ENCODE measurements at regions not wholly inside any gene's neighbourhood (a gene's known extent, or its start where the extent isn't known, plus 50 kb on each side); places are given as distances from the start of the nearest gene placed in this dataset.

GRCh38 chr14:62455446-62455845 is 589.8 kb downstream of the KCNH5 start:
- H3K4me1 ChIP-seq (ENCODE audit: insufficient read depth), result no peaks in the 10 kb centered on the region
- H3K36me3 ChIP-seq (replicated peaks; ENCODE audit: insufficient read depth, low read depth), result no peaks in the 10 kb centered on the region
- H3K27ac ChIP-seq, result no peak overlapping the region
- TF ChIP-seq EZH2 (IDR thresholded peaks at IDR 0.05; ENCODE audit: borderline replicate concordance), result no peak
- no peak for TF ChIP-seq CTCF (IDR thresholded peaks at IDR 0.05; ENCODE audit: poor library complexity)
- TF ChIP-seq EZH2phosphoT487 (IDR thresholded peaks at IDR 0.05; ENCODE audit: low read depth, severe bottlenecking, unreplicated experiment), result no peak
- no peaks in the 10 kb centered on the region for H3K9me2 ChIP-seq (replicated peaks; ENCODE audit: insufficient read depth)
- no peak overlapping the region for H3K4me3 ChIP-seq
- no peaks in the 10 kb centered on the region for H3K79me2 ChIP-seq
- no peaks in the 10 kb centered on the region for H3K27me3 ChIP-seq
- no peak for DNase-seq (ENCODE audit: low spot score)
- WGBS (ENCODE audit: low lambda C conversion rate, missing lambda C conversion rate), result 93% methylated on average over 3 of the region's 3 CpGs
- H3K9me3 ChIP-seq (ENCODE audit: low read depth), result no peaks in the 10 kb centered on the region
- no peak overlapping the region for H2AFZ ChIP-seq
- no peaks in the 10 kb centered on the region for H4K20me1 ChIP-seq (ENCODE audit: insufficient read depth, poor library complexity, severe bottlenecking)
- no peak overlapping the region for H3K4me2 ChIP-seq

GRCh38 chr14:62462988-62463387 is 582.3 kb downstream of the KCNH5 start:
- Histone ChIP-seq H3K79me2 (no peaks in the 10 kb centered on the region), H3K27me3 (no peaks in the 10 kb centered on the region), H3K9me3 (ENCODE audit: low read depth) (no peaks in the 10 kb centered on the region), H3K4me2 (no peak overlapping the region), H3K27ac (no peak overlapping the region), H2AFZ (no peak overlapping the region), H3K4me1 (ENCODE audit: insufficient read depth) (no peaks in the 10 kb centered on the region), H3K36me3 (replicated peaks; ENCODE audit: insufficient read depth, low read depth) (no peaks in the 10 kb centered on the region), H3K9me2 (replicated peaks; ENCODE audit: insufficient read depth) (no peaks in the 10 kb centered on the region), H3K4me3 (no peak overlapping the region), H4K20me1 (ENCODE audit: insufficient read depth, poor library complexity, severe bottlenecking) (no peaks in the 10 kb centered on the region)
- 94% methylated on average over 4 of the region's 4 CpGs for WGBS (ENCODE audit: low lambda C conversion rate, missing lambda C conversion rate)
- TF ChIP-seq CTCF (IDR thresholded peaks at IDR 0.05; ENCODE audit: poor library complexity) (no peak), EZH2phosphoT487 (IDR thresholded peaks at IDR 0.05; ENCODE audit: low read depth, severe bottlenecking, unreplicated experiment) (no peak), EZH2 (IDR thresholded peaks at IDR 0.05; ENCODE audit: borderline replicate concordance) (no peak)
- DNase-seq (ENCODE audit: low spot score), result no peak

GRCh38 chr14:62468946-62469345 is 576.3 kb downstream of the KCNH5 start:
- no peaks in the 10 kb centered on the region for H3K4me1 ChIP-seq (ENCODE audit: insufficient read depth)
- H3K36me3 ChIP-seq (replicated peaks; ENCODE audit: insufficient read depth, low read depth), result no peaks in the 10 kb centered on the region
- no peak overlapping the region for H2AFZ ChIP-seq
- H3K27me3 ChIP-seq, result no peaks in the 10 kb centered on the region
- TF ChIP-seq EZH2 (IDR thresholded peaks at IDR 0.05; ENCODE audit: borderline replicate concordance) (no peak), EZH2phosphoT487 (IDR thresholded peaks at IDR 0.05; ENCODE audit: low read depth, severe bottlenecking, unreplicated experiment) (no peak), CTCF (IDR thresholded peaks at IDR 0.05; ENCODE audit: poor library complexity) (no peak)
- 93% methylated on average over 1 of the region's 1 CpG for WGBS (ENCODE audit: low lambda C conversion rate, missing lambda C conversion rate)
- H3K9me2 ChIP-seq (replicated peaks; ENCODE audit: insufficient read depth), result no peaks in the 10 kb centered on the region
- H3K27ac ChIP-seq, result no peak overlapping the region
- H3K79me2 ChIP-seq, result no peaks in the 10 kb centered on the region
- no peak overlapping the region for H3K4me2 ChIP-seq
- H3K9me3 ChIP-seq (ENCODE audit: low read depth), result no peaks in the 10 kb centered on the region
- H3K4me3 ChIP-seq, result no peak overlapping the region
- no peaks in the 10 kb centered on the region for H4K20me1 ChIP-seq (ENCODE audit: insufficient read depth, poor library complexity, severe bottlenecking)
- no peak for DNase-seq (ENCODE audit: low spot score)

- H3K36me3 ChIP-seq (replicated peaks; ENCODE audit: insufficient read depth, low read depth), result no peaks in the 10 kb centered on the region
- H3K4me2 ChIP-seq, result no peak overlapping the region
- no peaks in the 10 kb centered on the region for H3K9me2 ChIP-seq (replicated peaks; ENCODE audit: insufficient read depth)
- no peak overlapping the region for H3K4me3 ChIP-seq
- no peaks in the 10 kb centered on the region for H3K27me3 ChIP-seq
- no peak for TF ChIP-seq EZH2phosphoT487 (IDR thresholded peaks at IDR 0.05; ENCODE audit: low read depth, severe bottlenecking, unreplicated experiment)
- no peak for TF ChIP-seq EZH2 (IDR thresholded peaks at IDR 0.05; ENCODE audit: borderline replicate concordance)
- no peak for TF ChIP-seq CTCF (IDR thresholded peaks at IDR 0.05; ENCODE audit: poor library complexity)
- no peaks in the 10 kb centered on the region for H3K4me1 ChIP-seq (ENCODE audit: insufficient read depth)
- no peaks in the 10 kb centered on the region for H3K9me3 ChIP-seq (ENCODE audit: low read depth)
- no peak for DNase-seq (ENCODE audit: low spot score)
- H2AFZ ChIP-seq, result no peak overlapping the region
- no peaks in the 10 kb centered on the region for H3K79me2 ChIP-seq
- no peak overlapping the region for H3K27ac ChIP-seq
- H4K20me1 ChIP-seq (ENCODE audit: insufficient read depth, poor library complexity, severe bottlenecking), result no peaks in the 10 kb centered on the region
- 83% methylated on average over 4 of the region's 4 CpGs for whole genome bisulfite sequencing (ENCODE audit: low lambda C conversion rate, missing lambda C conversion rate)
These were observed 574.3 kb downstream of the KCNH5 start for GRCh38 chr14:62470935-62471334.

Measured in hepatocyte (in vitro differentiated cells).